ENCODE measurements at regions not wholly inside any gene's neighbourhood (a gene's known extent, or its start where the extent isn't known, plus 50 kb on each side); places are given as distances from the start of the nearest gene placed in this dataset.

DNA sequence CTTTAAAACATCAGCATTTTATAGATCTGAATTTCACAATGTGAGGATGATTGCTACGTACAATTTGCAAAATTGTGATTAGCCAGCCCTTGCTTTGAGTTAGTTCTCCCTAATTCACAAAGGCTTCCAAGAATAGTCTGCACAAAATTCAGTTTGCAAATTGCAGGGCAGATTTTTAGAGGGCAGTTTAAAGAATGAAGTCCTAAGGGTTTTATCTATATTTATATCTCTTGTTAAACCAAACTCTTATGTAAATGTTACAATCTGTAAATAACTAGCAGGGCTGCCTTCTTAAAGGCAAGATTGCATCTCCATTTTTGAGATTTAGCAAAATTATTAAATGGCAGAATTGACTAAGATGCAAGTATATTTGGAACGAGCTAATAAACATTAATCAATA is 52.8 kb upstream of the ZNF536 start:
- POLR2A ChIA-PET (ENCODE audit: low non-redundant PET): no interaction called here
- CTCF ChIA-PET: no interaction called here

DNA sequence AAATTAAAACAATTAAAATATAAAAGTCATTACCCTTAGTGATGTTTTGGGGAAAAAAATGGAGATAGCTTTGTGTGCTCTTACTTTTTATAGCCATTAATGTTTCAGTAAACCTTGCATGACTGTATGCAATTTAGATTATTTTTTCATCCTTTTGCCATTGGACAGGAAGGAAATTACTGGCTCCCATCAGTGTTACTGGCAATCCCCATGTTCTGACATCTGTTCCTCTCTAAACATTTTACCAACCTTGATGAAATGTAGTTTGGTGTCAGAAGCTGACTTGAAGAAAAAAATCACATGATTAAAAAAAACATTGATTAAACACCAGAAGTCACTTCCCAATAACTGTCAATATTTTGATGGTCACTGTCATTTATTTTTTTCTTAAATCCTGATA is 52.3 kb upstream of the ZNF536 start:
- POLR2A ChIA-PET (ENCODE audit: low non-redundant PET): no interaction called here
- TF ChIP-seq, protein P1, sequence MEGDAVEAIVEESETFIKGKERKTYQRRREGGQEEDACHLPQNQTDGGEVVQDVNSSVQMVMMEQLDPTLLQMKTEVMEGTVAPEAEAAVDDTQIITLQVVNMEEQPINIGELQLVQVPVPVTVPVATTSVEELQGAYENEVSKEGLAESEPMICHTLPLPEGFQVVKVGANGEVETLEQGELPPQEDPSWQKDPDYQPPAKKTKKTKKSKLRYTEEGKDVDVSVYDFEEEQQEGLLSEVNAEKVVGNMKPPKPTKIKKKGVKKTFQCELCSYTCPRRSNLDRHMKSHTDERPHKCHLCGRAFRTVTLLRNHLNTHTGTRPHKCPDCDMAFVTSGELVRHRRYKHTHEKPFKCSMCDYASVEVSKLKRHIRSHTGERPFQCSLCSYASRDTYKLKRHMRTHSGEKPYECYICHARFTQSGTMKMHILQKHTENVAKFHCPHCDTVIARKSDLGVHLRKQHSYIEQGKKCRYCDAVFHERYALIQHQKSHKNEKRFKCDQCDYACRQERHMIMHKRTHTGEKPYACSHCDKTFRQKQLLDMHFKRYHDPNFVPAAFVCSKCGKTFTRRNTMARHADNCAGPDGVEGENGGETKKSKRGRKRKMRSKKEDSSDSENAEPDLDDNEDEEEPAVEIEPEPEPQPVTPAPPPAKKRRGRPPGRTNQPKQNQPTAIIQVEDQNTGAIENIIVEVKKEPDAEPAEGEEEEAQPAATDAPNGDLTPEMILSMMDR (conservative IDR thresholded peaks at IDR 0.05; ENCODE audit: low read depth): no peak
- H3K27ac ChIP-seq: no peak overlapping the region
- DNase-seq (ENCODE audit: low spot score): no peak
- CTCF ChIA-PET: no interaction called here

More for the DNA sequence above, 52.8 kb upstream of the ZNF536 start:
- DNase-seq (ENCODE audit: low spot score): no peak
- TF ChIP-seq, protein P1 (conservative IDR thresholded peaks at IDR 0.05; ENCODE audit: low read depth): no peak
- H3K27ac ChIP-seq: no peak overlapping the region

DNA sequence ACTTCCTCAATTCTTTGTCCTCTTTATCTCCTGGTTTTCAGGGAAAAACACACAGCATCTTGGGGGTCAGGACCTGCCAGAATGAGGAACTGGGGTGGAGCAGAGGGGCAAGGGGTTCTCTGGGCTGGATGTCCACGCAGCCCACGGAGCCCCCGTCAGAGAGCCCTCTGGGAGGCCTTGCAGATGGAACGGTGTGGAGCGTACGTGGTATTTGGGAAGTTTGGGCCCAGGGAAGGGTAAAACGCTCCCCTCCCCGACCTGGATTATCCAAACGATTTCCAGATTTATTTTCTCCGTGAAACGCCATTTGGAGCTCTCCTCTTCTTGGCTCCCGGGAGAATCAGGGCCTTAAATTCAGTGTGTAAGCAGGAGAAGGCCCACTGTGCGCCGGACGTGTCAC is 51.7 kb upstream of the ZNF536 start:
- TF ChIP-seq, protein P1 (conservative IDR thresholded peaks at IDR 0.05; ENCODE audit: low read depth): no peak
- ChIA-PET CTCF (no interaction called here), POLR2A (ENCODE audit: low non-redundant PET) (no interaction called here)

DNA sequence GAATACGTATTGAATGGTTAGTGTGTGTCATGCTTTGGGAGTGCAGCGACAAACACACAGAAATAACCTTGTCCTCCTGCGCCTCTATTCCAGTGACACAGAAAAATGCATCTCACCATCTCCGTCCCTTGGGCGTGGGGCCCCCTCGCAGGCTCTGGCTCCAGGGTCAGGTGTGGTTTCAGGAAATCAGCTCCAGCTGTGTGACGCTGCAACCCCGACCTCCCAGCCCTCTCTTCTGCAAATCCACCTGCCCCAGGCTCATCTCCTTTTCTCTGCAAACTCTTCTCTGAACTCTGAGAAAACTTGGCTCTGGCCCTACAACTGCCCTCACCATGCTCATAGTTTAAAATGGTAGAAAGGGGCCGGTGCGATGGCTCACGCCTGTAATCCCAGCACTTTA is 51.3 kb upstream of the ZNF536 start:
- CTCF ChIA-PET: no interaction called here
- TF ChIP-seq, protein P1 (conservative IDR thresholded peaks at IDR 0.05; ENCODE audit: low read depth): no peak
- POLR2A ChIA-PET (ENCODE audit: low non-redundant PET): no interaction called here
- H3K27ac ChIP-seq: no peak overlapping the region
- DNase-seq (ENCODE audit: low spot score): no peak

More for the DNA sequence above, 51.7 kb upstream of the ZNF536 start:
- no peak for DNase-seq (ENCODE audit: low spot score)
- no peak overlapping the region for H3K27ac ChIP-seq
